Thyroid gland (tissue), 4 donors: ENCODE measurements at regions not wholly inside any gene's neighbourhood (a gene's known extent, or its start where the extent isn't known, plus 50 kb on each side); places are given as distances from the start of the nearest gene placed in this dataset.

Experiments
- POLR2A ChIP-seq, 2 donors: fragments of 450-650 bp; IDR thresholded peaks; one replicate each; pipeline ENCODE4 v1.6.1; 2017; ENCODE audit warnings: antibody characterized with exemption in 2 of 2, mild to moderate bottlenecking in 2 of 2, moderate library complexity in 1 of 2
- TF ChIP-seq, protein P1 (sequence below), 6 experiments: fragments of 200-600 bp in 3 of 6; fragments of 450-650 bp in 3 of 6; sonication (generic) in 3 of 6; IDR thresholded peaks; one replicate each; pipeline ENCODE4 v1.5.1; 2016 to 2019; ENCODE audit warnings: antibody characterized with exemption in 6 of 6, mild to moderate bottlenecking in 2 of 6, inconsistent platforms in 1 of 6, moderate library complexity in 1 of 6

GRCh38 chr10:107423903-107424302 lies 259.4 kb upstream of the SORCS1 start:
- TF ChIP-seq, protein P1, sequence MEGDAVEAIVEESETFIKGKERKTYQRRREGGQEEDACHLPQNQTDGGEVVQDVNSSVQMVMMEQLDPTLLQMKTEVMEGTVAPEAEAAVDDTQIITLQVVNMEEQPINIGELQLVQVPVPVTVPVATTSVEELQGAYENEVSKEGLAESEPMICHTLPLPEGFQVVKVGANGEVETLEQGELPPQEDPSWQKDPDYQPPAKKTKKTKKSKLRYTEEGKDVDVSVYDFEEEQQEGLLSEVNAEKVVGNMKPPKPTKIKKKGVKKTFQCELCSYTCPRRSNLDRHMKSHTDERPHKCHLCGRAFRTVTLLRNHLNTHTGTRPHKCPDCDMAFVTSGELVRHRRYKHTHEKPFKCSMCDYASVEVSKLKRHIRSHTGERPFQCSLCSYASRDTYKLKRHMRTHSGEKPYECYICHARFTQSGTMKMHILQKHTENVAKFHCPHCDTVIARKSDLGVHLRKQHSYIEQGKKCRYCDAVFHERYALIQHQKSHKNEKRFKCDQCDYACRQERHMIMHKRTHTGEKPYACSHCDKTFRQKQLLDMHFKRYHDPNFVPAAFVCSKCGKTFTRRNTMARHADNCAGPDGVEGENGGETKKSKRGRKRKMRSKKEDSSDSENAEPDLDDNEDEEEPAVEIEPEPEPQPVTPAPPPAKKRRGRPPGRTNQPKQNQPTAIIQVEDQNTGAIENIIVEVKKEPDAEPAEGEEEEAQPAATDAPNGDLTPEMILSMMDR (IDR thresholded peaks at IDR 0.05), result no peak
- no peak for TF ChIP-seq POLR2A (IDR thresholded peaks at IDR 0.05)
